ENCODE measurements at regions not wholly inside any gene's neighbourhood (a gene's known extent, or its start where the extent isn't known, plus 50 kb on each side); places are given as distances from the start of the nearest gene placed in this dataset.

DNA sequence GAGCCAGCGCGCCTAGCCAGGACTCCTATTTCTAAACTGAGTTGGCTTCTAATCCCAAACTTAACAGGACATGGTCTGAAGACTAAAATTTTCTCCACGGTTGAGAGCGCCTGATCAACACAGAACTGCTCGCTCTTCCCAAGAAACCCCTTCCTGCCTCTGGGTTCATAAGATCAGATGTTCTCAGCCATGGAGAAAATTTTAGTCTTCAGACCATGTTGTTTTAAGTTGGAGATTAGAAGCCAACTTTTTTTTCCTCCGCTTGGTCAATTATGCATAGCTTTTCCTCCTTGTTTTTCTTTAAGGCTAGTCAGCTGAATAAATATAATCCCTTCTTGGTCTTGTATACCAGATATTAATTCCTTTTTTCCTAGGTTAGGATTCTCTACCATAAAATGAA is 356.6 kb upstream of the ADAMTS9 start:
- Mint-ChIP-seq H3K27ac (ENCODE audit: unreplicated experiment) (no peak overlapping the region), H3K27me3 (ENCODE audit: low read depth) (no peaks in the 10 kb centered on the region), H3K9me3 (ENCODE audit: low read depth) (peaks cover 17% of the 10 kb centered on the region), H3K36me3 (ENCODE audit: low read depth) (no peaks in the 10 kb centered on the region), H3K4me1 (ENCODE audit: low read depth) (no peaks in the 10 kb centered on the region), H3K4me3 (ENCODE audit: unreplicated experiment) (no peak overlapping the region)
- TF ChIP-seq, protein P1, sequence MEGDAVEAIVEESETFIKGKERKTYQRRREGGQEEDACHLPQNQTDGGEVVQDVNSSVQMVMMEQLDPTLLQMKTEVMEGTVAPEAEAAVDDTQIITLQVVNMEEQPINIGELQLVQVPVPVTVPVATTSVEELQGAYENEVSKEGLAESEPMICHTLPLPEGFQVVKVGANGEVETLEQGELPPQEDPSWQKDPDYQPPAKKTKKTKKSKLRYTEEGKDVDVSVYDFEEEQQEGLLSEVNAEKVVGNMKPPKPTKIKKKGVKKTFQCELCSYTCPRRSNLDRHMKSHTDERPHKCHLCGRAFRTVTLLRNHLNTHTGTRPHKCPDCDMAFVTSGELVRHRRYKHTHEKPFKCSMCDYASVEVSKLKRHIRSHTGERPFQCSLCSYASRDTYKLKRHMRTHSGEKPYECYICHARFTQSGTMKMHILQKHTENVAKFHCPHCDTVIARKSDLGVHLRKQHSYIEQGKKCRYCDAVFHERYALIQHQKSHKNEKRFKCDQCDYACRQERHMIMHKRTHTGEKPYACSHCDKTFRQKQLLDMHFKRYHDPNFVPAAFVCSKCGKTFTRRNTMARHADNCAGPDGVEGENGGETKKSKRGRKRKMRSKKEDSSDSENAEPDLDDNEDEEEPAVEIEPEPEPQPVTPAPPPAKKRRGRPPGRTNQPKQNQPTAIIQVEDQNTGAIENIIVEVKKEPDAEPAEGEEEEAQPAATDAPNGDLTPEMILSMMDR (IDR thresholded peaks at IDR 0.05) = no peak
- DNase-seq (ENCODE audit: low spot score) = no peak

DNA sequence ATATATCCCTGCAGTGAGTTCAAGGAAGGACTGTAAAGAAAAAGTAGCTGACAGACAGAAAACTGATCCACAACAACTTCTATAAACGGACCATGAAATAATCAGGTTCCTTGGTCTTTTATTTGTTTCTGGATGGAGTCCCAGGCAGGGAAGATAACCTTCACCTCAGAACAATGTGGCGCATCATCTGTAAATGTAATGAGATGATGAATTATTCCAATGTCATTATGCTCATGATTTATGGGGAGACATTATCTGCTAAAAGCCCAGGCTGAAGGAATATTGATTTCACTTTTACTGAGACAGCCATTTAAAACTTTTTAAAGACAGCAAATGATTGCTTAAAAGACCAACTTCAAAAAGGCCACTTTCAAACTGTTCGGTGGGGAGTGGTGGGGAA is 354.9 kb upstream of the ADAMTS9 start:
- TF ChIP-seq, protein P1 (IDR thresholded peaks at IDR 0.05) = no peak
- no peaks in the 10 kb centered on the region for H3K27me3 Mint-ChIP-seq (ENCODE audit: low read depth)
- no peak overlapping the region for H3K27ac Mint-ChIP-seq (ENCODE audit: unreplicated experiment)
- H3K36me3 Mint-ChIP-seq (ENCODE audit: low read depth) = no peaks in the 10 kb centered on the region
- H3K4me3 Mint-ChIP-seq (ENCODE audit: unreplicated experiment) = no peak overlapping the region
- H3K9me3 Mint-ChIP-seq (ENCODE audit: low read depth) = peaks cover 17% of the 10 kb centered on the region
- no peaks in the 10 kb centered on the region for H3K4me1 Mint-ChIP-seq (ENCODE audit: low read depth)
- no peak for DNase-seq (ENCODE audit: low spot score)

DNA sequence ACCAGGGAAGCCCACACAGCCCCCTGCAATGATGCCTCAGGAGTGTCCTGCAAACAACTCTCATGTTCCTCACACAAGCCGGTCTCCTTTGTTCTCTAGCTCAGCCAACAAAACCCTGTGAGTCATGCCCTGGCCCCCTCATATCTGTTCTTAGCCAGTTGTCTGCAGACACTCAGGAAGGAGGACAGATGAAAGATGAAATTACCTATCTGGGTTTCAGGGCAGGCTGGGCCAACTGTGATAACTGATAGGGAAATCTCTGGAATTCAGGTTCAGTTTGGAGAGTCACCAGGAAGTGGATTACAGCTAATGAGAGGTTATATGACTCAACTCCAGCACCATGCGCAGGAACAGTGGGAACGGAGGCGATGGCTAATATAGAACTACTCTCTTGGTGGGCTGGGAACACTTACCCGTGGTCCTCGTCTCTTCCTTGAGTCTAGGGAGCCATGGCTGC is 352.0 kb upstream of the ADAMTS9 start:
- no peak for DNase-seq (ENCODE audit: low spot score)
- no peaks in the 10 kb centered on the region for H3K4me1 Mint-ChIP-seq (ENCODE audit: low read depth)
- no peaks in the 10 kb centered on the region for H3K27me3 Mint-ChIP-seq (ENCODE audit: low read depth)
- H3K9me3 Mint-ChIP-seq (ENCODE audit: low read depth) = peaks cover 3% of the 10 kb centered on the region
- no peak overlapping the region for H3K27ac Mint-ChIP-seq (ENCODE audit: unreplicated experiment)
- no peak overlapping the region for H3K4me3 Mint-ChIP-seq (ENCODE audit: unreplicated experiment)
- no peaks in the 10 kb centered on the region for H3K36me3 Mint-ChIP-seq (ENCODE audit: low read depth)
- TF ChIP-seq, protein P1 (IDR thresholded peaks at IDR 0.05) = no peak

DNA sequence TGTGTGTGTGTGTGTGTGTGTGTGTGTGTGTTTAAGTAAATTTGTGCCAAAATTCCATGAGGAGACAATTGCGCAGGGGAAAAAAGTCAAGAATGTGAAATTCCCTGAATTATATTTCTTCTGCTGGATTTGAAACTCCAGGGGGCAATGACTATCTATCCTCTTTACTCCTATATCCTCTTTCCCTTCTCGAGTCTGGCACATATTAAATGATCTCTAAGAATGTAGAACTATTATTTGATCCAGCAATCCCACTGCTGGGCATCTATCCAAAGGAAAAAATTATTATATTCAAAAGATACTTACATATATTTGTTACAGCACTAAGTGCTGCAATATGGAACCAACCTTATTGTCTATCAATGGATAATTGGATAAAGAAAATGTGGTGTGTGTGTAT is 350.1 kb upstream of the ADAMTS9 start:
- TF ChIP-seq, protein P1 (IDR thresholded peaks at IDR 0.05) = no peak
- H3K36me3 Mint-ChIP-seq (ENCODE audit: low read depth) = no peaks in the 10 kb centered on the region
- H3K9me3 Mint-ChIP-seq (ENCODE audit: low read depth) = no peaks in the 10 kb centered on the region
- DNase-seq (ENCODE audit: low spot score) = no peak
- no peak overlapping the region for H3K4me3 Mint-ChIP-seq (ENCODE audit: unreplicated experiment)
- no peak overlapping the region for H3K27ac Mint-ChIP-seq (ENCODE audit: unreplicated experiment)
- H3K4me1 Mint-ChIP-seq (ENCODE audit: low read depth) = peaks cover 2% of the 10 kb centered on the region
- no peaks in the 10 kb centered on the region for H3K27me3 Mint-ChIP-seq (ENCODE audit: low read depth)

DNA sequence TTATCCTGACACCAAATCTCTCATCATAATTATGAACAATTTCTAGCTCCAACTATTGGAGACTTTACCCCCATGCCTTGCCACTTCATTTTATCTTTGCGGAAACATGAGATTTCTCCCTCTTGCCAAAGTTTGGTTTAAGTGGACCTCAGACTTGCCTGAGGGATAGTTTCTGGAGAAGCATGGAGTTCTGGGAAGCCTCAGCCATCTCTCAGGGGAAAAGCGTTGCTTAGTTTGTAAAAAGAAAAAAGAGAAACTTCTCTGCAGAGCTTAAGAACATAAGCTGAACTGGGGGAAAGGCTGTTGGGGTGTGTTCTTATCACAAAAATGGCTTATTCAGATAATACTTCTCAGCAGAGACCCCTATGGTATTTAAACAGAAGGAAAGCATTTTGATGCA is 347.4 kb upstream of the ADAMTS9 start:
- Mint-ChIP-seq H3K9me3 (ENCODE audit: low read depth) (no peaks in the 10 kb centered on the region), H3K4me1 (ENCODE audit: low read depth) (peaks cover 8% of the 10 kb centered on the region), H3K27ac (ENCODE audit: unreplicated experiment) (no peak overlapping the region), H3K4me3 (ENCODE audit: unreplicated experiment) (no peak overlapping the region), H3K27me3 (ENCODE audit: low read depth) (no peaks in the 10 kb centered on the region), H3K36me3 (ENCODE audit: low read depth) (no peaks in the 10 kb centered on the region)
- TF ChIP-seq, protein P1 (IDR thresholded peaks at IDR 0.05) = no peak
- no peak for DNase-seq (ENCODE audit: low spot score)
